ENCODE measurements at regions not wholly inside any gene's neighbourhood (a gene's known extent, or its start where the extent isn't known, plus 50 kb on each side); places are given as distances from the start of the nearest gene placed in this dataset.

GRCh38 chr5:125115195-125115525 lies 368.7 kb upstream of the ZNF608 start:
- H3K4me3 ChIP-seq (ENCODE audit: low read depth, low read length): no peak overlapping the region

GRCh38 chr5:125117566-125117965 lies 371.1 kb upstream of the ZNF608 start:
- no peak overlapping the region for H3K4me3 ChIP-seq (ENCODE audit: low read depth, low read length)

- no peak overlapping the region for H3K4me3 ChIP-seq (ENCODE audit: low read depth, low read length)
Measured at GRCh38 chr5:125120012-125120411, 373.6 kb upstream of the ZNF608 start.

GRCh38 chr5:125125031-125125823 lies 378.8 kb upstream of the ZNF608 start:
- H3K4me3 ChIP-seq (ENCODE audit: low read depth, low read length): no peak overlapping the region

- no peak overlapping the region for H3K4me3 ChIP-seq (ENCODE audit: low read depth, low read length)
Measured at GRCh38 chr5:125126050-125126449, 379.6 kb upstream of the ZNF608 start.

- no peak overlapping the region for H3K4me3 ChIP-seq (ENCODE audit: low read depth, low read length)
Measured at GRCh38 chr5:125129151-125129806, 382.8 kb upstream of the ZNF608 start.

GRCh38 chr5:125130591-125130990 lies 384.2 kb upstream of the ZNF608 start:
- H3K4me3 ChIP-seq (ENCODE audit: low read depth, low read length): no peak overlapping the region

- no peak overlapping the region for H3K4me3 ChIP-seq (ENCODE audit: low read depth, low read length)
Measured at GRCh38 chr5:125134216-125135081, 388.0 kb upstream of the ZNF608 start.

- H3K4me3 ChIP-seq (ENCODE audit: low read depth, low read length): no peak overlapping the region
Measured at GRCh38 chr5:125137535-125137934, 391.1 kb upstream of the ZNF608 start.

GRCh38 chr5:125138266-125138665 lies 391.8 kb upstream of the ZNF608 start:
- no peak overlapping the region for H3K4me3 ChIP-seq (ENCODE audit: low read depth, low read length)

GRCh38 chr5:125139590-125139989 lies 393.2 kb upstream of the ZNF608 start:
- no peak overlapping the region for H3K4me3 ChIP-seq (ENCODE audit: low read depth, low read length)

- H3K4me3 ChIP-seq (ENCODE audit: low read depth, low read length): no peak overlapping the region
Measured at GRCh38 chr5:125140220-125140619, 393.8 kb upstream of the ZNF608 start.

GRCh38 chr5:125140855-125141254 lies 394.4 kb upstream of the ZNF608 start:
- H3K4me3 ChIP-seq (ENCODE audit: low read depth, low read length): no peak overlapping the region

GRCh38 chr5:125142458-125142857 lies 396.0 kb upstream of the ZNF608 start:
- no peak overlapping the region for H3K4me3 ChIP-seq (ENCODE audit: low read depth, low read length)

GRCh38 chr5:125143011-125143410 lies 396.6 kb upstream of the ZNF608 start:
- H3K4me3 ChIP-seq (ENCODE audit: low read depth, low read length): no peak overlapping the region

GRCh38 chr5:125148076-125148475 lies 401.6 kb upstream of the ZNF608 start:
- no peak overlapping the region for H3K4me3 ChIP-seq (ENCODE audit: low read depth, low read length)

GRCh38 chr5:125148706-125149105 lies 402.3 kb upstream of the ZNF608 start:
- H3K4me3 ChIP-seq (ENCODE audit: low read depth, low read length): no peak overlapping the region

GRCh38 chr5:125149110-125149509 lies 402.7 kb upstream of the ZNF608 start:
- H3K4me3 ChIP-seq (ENCODE audit: low read depth, low read length): no peak overlapping the region

- H3K4me3 ChIP-seq (ENCODE audit: low read depth, low read length): no peak overlapping the region
Measured at GRCh38 chr5:125149527-125149926, 403.1 kb upstream of the ZNF608 start.

GRCh38 chr5:125150041-125150669 lies 403.7 kb upstream of the ZNF608 start:
- H3K4me3 ChIP-seq (ENCODE audit: low read depth, low read length): no peak overlapping the region

Data from iPS-11a (cell line).